OCI-LY7 (cell line): ENCODE measurements at regions not wholly inside any gene's neighbourhood (a gene's known extent, or its start where the extent isn't known, plus 50 kb on each side); places are given as distances from the start of the nearest gene placed in this dataset.

Source experiments
- CTCF ChIP-seq: fragments of 200-600 bp; sonication (generic); conservative IDR thresholded peaks from 2 replicates; pipeline ENCODE4 v1.5.1; 2014; ENCODE audit warnings: mild to moderate bottlenecking, antibody characterized with exemption, low read length, moderate library complexity, mixed read lengths
- EZH2phosphoT487 ChIP-seq: fragments of 200-600 bp; sonication (generic); IDR thresholded peaks from 2 replicates; pipeline ENCODE4 v1.6.1; 2018; ENCODE audit warnings: low read depth, borderline replicate concordance, mild to moderate bottlenecking, mixed run types, antibody characterized with exemption, low read length, moderate library complexity, mixed read lengths

- no peak for TF ChIP-seq CTCF
- TF ChIP-seq EZH2phosphoT487 = no peak
Observed at GRCh38 chr11:16669799-16670415, 68.5 kb upstream of the C11orf58 start.
